T-helper 17 cell (primary cell): ENCODE measurements at regions not wholly inside any gene's neighbourhood (a gene's known extent, or its start where the extent isn't known, plus 50 kb on each side); places are given as distances from the start of the nearest gene placed in this dataset.
A peak's percentile ranks its signal among the peaks of the same experiment; 100 is the strongest.

ENCODE experiments used
- ATAC-seq: fragments of 150-1000 bp; cut with Tn5 transposase; 2 replicates; pipeline ENCODE4 v1.10.0; 2021; ENCODE audit warnings: mild to moderate bottlenecking, moderate library complexity
- DNase-seq, 3 donors: peaks; one replicate each; pipeline versions ENCODE4 v3.0.0 to v3.0.0-alpha.2; 2020 to 2021
- H3K9me3 ChIP-seq: one replicate; pipeline ENCODE4 v1.7.0; 2013; ENCODE audit warnings: low read length, mild to moderate bottlenecking; ENCODE audit not compliant: control insufficient read depth, poor library complexity, severe bottlenecking
- H3K27ac Mint-ChIP-seq: one replicate; pipeline ENCODE4 v1.8.0; 2022; ENCODE audit warnings: mild to moderate bottlenecking, moderate library complexity, mixed read lengths
- H3K27me3 Mint-ChIP-seq: one replicate; pipeline ENCODE4 v1.8.0; 2022; ENCODE audit warnings: mixed read lengths
- H3K36me3 Mint-ChIP-seq: one replicate; pipeline ENCODE4 v1.8.0; 2022; ENCODE audit warnings: low read depth, mixed read lengths
- H3K4me1 Mint-ChIP-seq: one replicate; pipeline ENCODE4 v1.8.0; 2022; ENCODE audit warnings: mild to moderate bottlenecking, mixed read lengths
- H3K4me3 Mint-ChIP-seq: one replicate; pipeline ENCODE4 v1.8.0; 2022; ENCODE audit warnings: mild to moderate bottlenecking, moderate library complexity, mixed read lengths

GRCh38 chr6:131510094-131510493 lies 62.9 kb upstream of the ARG1 start:
- Mint-ChIP-seq H3K27me3 (no peaks in the 10 kb centered on the region), H3K4me3 (no peak overlapping the region), H3K27ac (no peak overlapping the region), H3K4me1 (peaks cover 4% of the 10 kb centered on the region), H3K36me3 (peaks cover 4% of the 10 kb centered on the region)
- no peak for DNase-seq
- ATAC-seq: no peak
- H3K9me3 ChIP-seq: no peaks in the 10 kb centered on the region

- ATAC-seq: no peak
- H3K9me3 ChIP-seq: no peaks in the 10 kb centered on the region
- no peak for DNase-seq
- peaks cover 4% of the 10 kb centered on the region for H3K36me3 Mint-ChIP-seq
- no peak overlapping the region for H3K27ac Mint-ChIP-seq
- H3K4me1 Mint-ChIP-seq: peaks cover 4% of the 10 kb centered on the region
- H3K27me3 Mint-ChIP-seq: no peaks in the 10 kb centered on the region
- H3K4me3 Mint-ChIP-seq: no peak overlapping the region
These were observed 62.4 kb upstream of the ARG1 start for GRCh38 chr6:131510591-131510990.

DNA sequence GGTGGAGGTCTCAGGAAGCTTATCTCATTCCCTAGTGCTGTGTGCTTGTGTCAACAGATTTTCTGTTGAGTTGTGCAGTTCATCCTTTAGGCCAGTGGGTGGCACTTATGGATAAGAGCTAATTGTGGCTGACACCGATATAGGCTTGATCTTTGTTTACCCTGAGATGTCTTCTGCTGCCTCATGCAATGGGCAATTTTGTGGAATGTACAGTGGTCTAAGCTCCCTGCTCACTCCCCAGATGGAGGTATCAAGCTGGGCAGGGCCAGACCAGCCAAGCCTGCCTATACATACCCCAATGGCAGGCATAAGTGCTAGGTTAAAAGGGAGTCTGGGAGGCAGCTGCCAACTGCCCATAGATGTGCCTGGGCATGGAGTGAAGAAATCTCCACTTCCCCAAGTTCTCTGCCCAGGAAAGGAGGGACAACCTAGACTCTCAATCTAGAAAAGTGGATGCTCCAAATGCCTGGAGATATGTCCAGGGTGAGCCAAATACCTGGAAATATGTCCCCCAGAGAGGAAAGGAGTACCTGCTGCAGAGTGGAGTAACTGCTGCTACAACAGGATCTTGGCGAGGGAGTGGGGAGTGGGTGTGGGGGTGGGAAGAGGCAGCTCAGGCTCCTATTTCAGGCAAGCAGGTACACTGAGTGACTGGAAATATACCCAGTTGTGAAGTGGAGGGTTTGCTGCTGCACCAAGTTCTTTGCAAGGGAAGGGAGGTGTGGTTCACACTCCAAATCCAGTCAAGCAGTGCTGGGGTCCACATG lies 53.2 kb upstream of the ARG1 start:
- DNase-seq (peak in 1 of 3 donors; percentile 24), ATAC-seq (peak; percentile 96)
- Mint-ChIP-seq H3K36me3 (peaks cover 3% of the 10 kb centered on the region), H3K27me3 (peaks cover 18% of the 10 kb centered on the region), H3K4me3 (no peak overlapping the region), H3K4me1 (peaks cover 15% of the 10 kb centered on the region), H3K27ac (peak overlapping the region; percentile 53)
- H3K9me3 ChIP-seq: no peaks in the 10 kb centered on the region
